NCI-H146 (cell line): ENCODE measurements at regions not wholly inside any gene's neighbourhood (a gene's known extent, or its start where the extent isn't known, plus 50 kb on each side); places are given as distances from the start of the nearest gene placed in this dataset.

Experiments used
- DNase-seq: peaks from one replicate; lab custom pipeline; 2025; lab: John Stamatoyannopoulos, UW

DNA sequence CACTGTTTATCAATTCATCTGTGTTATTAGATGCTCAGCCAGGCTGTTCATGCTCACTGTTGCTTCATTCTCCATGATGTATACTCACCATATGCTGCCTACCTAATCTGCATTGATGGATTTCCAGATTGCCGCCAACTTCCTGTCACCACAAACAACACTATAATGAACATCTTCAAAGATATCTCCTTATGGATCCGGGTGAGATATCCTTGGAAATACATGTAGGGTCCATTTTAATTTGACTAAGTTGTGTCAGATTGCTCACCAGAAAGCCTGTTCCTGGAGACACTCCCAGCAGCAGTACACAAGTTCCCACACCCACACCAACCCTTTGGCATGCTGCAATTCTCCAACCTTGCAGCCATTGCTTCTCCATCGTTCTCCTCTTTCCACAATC, 547.5 kb upstream of the TNP1 start:
- DNase-seq: no peak

DNA sequence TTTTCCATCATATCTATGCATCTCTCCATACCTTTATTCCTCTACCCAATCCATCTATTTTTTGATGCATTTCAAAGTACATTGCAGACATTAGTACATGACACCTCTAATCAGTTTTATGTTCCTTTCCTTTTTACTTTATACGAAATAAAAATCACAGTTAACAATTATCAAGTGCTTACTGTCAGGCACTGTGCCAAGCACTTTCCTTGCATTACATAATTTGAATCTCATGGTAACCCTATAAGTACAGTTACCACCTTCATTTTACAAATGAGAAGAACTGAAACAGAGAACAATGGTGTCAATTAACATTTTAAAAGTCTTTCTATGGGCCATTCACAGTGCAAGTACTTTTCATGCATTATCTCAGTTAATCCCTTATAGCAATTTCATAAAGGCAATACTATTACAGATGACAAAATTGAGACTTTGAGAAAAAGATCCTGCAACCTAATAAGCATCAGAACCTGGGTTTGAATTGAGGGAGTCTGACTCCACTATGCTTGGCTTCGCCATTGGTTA, 544.4 kb upstream of the TNP1 start:
- DNase-seq: no peak

DNA sequence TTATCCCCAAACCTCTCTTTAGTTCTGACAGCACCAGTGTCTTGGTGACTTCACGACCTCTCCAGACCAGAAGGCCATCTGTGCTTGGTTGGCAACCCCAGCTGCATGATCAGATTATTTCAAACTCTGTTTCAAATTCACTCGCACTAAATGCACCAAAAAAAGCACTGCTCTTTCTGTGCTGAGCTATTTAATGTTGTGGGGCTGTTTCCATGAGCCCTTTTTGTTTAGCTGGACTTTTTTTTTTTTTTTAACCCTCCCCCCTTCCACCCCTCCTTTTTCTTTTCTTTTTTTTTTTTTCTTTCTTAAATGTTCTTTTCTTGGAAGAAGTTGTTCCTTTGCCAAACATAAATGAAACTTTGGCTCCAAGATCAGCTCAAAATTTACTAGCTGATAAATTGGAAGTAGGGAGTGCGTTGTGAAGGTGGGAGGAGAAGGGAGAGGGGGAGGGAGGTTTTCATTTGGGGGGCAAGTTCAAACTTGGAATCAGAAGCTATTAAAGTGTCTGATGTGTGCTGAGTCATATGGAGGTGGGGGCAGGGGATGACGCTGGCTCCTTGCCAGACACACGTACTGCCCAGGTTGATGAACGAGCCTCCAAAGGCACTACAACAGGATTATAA, 543.0 kb upstream of the TNP1 start:
- DNase-seq: no peak

DNA sequence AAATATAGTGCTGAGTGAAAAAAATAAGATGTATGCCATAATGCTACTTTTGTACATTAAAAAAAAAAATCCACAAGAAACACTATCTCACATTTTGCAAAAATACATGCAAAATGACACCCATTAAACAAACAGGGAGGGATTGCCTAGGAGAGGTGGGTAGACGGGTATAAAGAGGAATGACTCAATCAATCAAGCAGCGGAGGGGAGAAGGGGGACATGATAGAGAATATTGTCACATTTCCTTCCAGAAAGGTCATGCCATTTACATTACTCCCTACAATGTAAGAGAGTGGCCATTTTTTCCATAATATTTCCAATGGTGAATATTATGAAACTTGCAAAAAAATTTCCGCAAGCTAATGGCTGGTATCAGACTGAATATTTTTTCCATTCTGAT, 542.3 kb upstream of the TNP1 start:
- no peak for DNase-seq

- DNase-seq: no peak
Measured at GRCh38 chr2:217399291-217399690, 539.4 kb upstream of the TNP1 start.

GRCh38 chr2:217398860-217399259, 539.0 kb upstream of the TNP1 start:
- no peak for DNase-seq

- no peak for DNase-seq
Measured at GRCh38 chr2:217398101-217398500, 538.2 kb upstream of the TNP1 start.

DNA sequence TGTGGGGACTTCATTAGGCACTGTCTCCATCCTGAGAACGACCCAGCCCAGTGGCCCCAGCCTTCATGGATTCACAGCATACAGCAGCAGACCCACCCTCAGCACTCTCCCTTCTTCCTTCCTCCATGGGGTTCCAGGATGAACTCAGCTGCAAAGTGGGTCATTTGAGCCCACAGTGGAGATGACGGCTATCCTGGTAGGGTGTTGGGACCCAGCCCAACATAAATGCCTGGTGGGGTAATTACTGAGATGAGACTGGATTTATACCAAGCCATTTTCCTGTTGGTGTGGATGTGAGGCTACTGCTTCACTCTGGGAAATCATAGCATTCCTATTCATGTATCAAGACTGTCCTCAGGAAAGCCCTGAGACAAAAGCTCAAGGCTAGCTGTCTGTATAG, 536.7 kb upstream of the TNP1 start:
- no peak for DNase-seq

- no peak for DNase-seq
Measured at GRCh38 chr2:217396165-217396564, 536.3 kb upstream of the TNP1 start.

GRCh38 chr2:217394510-217395351, 534.9 kb upstream of the TNP1 start:
- no peak for DNase-seq

DNA sequence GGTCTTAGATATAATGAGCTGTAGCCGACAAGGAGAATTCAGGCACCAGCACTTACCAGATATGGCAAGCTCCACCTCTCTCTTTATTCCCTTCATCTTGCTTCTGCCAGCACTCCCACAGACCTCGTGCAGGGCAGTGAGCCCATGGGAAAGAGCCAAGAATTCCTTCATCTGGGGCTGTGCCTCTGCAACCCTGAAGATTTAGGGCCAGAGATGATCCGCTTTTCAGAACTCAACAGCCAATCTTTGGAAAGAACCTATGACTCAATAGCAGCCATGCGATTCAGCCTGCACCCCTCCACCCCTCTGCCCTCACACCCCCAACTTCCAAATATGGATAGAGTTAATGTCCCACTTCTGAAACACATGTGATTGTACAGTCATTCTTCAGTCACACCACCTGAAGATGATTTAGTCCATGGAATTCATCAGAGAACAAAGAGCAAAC, 533.7 kb upstream of the TNP1 start:
- no peak for DNase-seq

- no peak for DNase-seq
Measured at GRCh38 chr2:217392930-217393584, 533.2 kb upstream of the TNP1 start.

GRCh38 chr2:217387776-217388387, 528.0 kb upstream of the TNP1 start:
- peak; percentile 30 for DNase-seq

DNA sequence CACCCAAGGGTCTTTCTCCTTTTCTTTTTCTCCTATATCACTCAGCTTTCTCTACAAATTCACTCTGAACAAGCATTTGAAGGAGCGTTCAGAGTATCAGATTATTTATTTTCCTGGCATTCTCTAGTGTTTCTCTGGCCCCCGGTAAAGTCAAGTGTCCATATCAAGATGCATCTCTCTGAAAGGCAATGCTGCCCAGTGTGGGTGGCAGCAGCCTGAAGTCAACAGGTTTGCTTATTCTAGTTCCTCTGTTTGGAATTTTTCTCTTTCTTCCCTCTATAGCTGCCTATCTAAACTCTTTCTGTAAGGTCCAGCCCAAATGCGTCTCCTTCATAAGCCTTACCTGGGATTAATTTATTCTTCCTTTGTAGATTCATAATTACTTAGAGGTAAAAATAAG, 526.2 kb upstream of the TNP1 start:
- no peak for DNase-seq

DNA sequence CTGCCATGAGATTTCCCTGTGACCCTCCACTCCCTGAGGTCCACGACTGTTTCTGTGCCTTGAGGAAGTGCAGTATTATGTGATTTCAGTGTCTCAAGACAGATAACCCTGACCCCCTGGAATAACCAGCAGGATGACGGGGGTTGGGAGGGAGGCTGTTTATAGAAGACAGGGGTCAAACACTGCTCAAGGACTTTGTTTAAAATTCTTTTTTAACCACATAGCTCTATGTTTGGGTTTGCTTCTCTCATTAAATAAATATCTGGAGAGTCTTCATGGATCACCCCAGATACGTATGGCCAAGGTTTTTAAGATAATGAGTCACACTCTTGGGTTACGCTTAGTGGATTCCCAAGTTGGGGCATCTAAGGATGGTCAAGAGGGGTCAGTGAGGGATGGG, 523.8 kb upstream of the TNP1 start:
- DNase-seq: no peak

DNA sequence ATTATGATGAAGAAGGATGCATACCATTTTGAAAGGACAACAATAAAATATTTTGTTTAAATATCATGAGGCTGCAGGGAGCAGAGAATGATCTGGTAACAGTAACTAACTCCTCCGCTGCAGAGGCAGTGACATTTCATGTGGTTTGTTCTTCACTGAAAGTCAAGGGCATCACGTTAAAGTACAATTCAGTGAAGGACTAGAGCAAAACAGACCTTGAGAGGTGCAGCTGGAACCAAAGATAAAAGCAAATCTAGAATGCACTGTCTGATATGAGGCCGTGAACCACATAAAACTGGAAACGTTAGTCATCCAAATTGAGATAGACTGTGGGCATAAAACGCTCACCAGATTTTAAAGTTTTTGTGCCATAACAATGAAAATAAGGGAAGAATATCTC, 522.9 kb upstream of the TNP1 start:
- DNase-seq: no peak

- DNase-seq: no peak
Measured at GRCh38 chr2:217379807-217380206, 519.9 kb upstream of the TNP1 start.

GRCh38 chr2:217372794-217373193, 512.9 kb upstream of the TNP1 start:
- no peak for DNase-seq

DNA sequence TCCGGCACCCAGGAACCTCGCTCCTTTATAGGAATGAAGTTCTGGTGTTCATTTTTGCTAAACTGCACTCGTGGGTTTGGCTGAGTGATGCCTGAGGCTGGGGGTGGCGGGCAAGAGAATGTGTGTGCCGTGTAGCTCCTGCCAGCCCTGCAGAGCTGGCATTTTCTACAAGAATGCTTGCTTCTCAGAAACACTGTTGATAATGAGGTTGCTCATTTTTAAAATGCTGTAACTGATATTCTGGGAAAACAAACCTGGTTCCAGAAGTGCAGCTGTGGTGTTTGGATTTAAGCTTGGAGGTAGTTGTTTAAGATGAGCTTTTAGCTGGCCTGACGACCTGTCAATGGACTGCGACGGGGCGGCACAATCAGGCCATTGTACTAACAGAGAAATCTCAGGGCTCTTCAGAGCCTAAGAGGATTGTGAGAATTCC, 511.9 kb upstream of the TNP1 start:
- DNase-seq: no peak

GRCh38 chr2:217370391-217370790, 510.5 kb upstream of the TNP1 start:
- DNase-seq: no peak

- DNase-seq: no peak
Measured at GRCh38 chr2:217367464-217367863, 507.6 kb upstream of the TNP1 start.

DNA sequence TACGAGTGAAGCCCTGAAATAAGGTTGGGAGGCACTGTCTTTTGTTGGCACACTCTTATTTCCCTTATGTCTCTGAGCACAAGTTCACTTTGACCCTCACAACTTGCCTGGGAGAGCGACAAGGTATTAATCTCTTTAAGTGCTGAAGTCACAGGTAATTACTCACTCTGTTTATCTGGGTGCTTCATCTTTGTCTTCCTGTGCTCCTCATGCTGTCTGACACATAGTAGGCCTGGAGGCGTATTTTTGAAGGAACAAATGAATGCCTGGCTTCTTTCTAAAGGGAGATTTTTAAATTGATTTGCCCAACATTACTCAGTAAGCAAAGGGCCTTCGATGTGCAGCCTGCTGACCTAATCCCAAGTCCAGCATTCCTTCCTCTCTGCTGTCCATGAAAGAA, 507.1 kb upstream of the TNP1 start:
- no peak for DNase-seq
